ENCODE measurements at regions not wholly inside any gene's neighbourhood (a gene's known extent, or its start where the extent isn't known, plus 50 kb on each side); places are given as distances from the start of the nearest gene placed in this dataset.

- no peak for DNase-seq
- ATAC-seq: no peak
- intact Hi-C loops (cut with DNase I): loop anchor here (5.0 to 10.0 kb wide), 3 partner anchors 108 to 188 kb away; no protein-coding TSS in a partner anchor
Observed at GRCh38 chr5:133756756-133757155, 144.4 kb upstream of the FSTL4 start.

GRCh38 chr5:133756036-133756435, 143.7 kb upstream of the FSTL4 start:
- ATAC-seq: no peak
- no peak for DNase-seq
- intact Hi-C loops (cut with DNase I): loop anchor here (5.0 to 10.0 kb wide), 3 partner anchors 109 to 189 kb away; no protein-coding TSS in a partner anchor

GRCh38 chr5:133754575-133755169, 142.3 kb upstream of the FSTL4 start:
- ATAC-seq (peak; percentile 50 to 57), DNase-seq (no peak)
- intact Hi-C loops (cut with DNase I): loop anchor here (5.0 to 10.0 kb wide), 3 partner anchors 110 to 190 kb away; no protein-coding TSS in a partner anchor

GRCh38 chr5:133753856-133754255, 141.5 kb upstream of the FSTL4 start:
- no peak for DNase-seq
- intact Hi-C loops (cut with DNase I): loop anchor here (10.0 kb wide), 2 partner anchors 111 to 191 kb away; no protein-coding TSS in a partner anchor
- ATAC-seq: no peak

- ATAC-seq: no peak
- intact Hi-C loops (cut with DNase I): loop anchor here (10.0 kb wide), 2 partner anchors 113 to 193 kb away; no protein-coding TSS in a partner anchor
- no peak for DNase-seq
Observed at GRCh38 chr5:133751846-133752245, 139.5 kb upstream of the FSTL4 start.

- DNase-seq (no peak), ATAC-seq (no peak)
- intact Hi-C loops (cut with DNase I): loop anchor here (10.0 kb wide), 2 partner anchors 113 to 193 kb away; no protein-coding TSS in a partner anchor
Observed at GRCh38 chr5:133751421-133751820, 139.1 kb upstream of the FSTL4 start.

GRCh38 chr5:133750856-133751255, 138.5 kb upstream of the FSTL4 start:
- intact Hi-C loops (cut with DNase I): loop anchor here (10.0 kb wide), 2 partner anchors 114 to 194 kb away; no protein-coding TSS in a partner anchor
- DNase-seq (no peak), ATAC-seq (no peak)

GRCh38 chr5:133750356-133750755, 138.0 kb upstream of the FSTL4 start:
- DNase-seq (no peak), ATAC-seq (no peak)
- intact Hi-C loops (cut with DNase I): loop anchor here (10.0 kb wide), 2 partner anchors 114 to 194 kb away; no protein-coding TSS in a partner anchor

GRCh38 chr5:133749331-133749985, 137.1 kb upstream of the FSTL4 start:
- intact Hi-C loops (cut with DNase I): no loop called here
- ATAC-seq (no peak), DNase-seq (no peak)

- intact Hi-C loops (cut with DNase I): no loop called here
- no peak for DNase-seq
- no peak for ATAC-seq
Observed at GRCh38 chr5:133746834-133747233, 134.5 kb upstream of the FSTL4 start.

- ATAC-seq: peak; percentile 44 to 68
- intact Hi-C loops (cut with DNase I): no loop called here
- no peak for DNase-seq
Observed at GRCh38 chr5:133744960-133745308, 132.6 kb upstream of the FSTL4 start.

GRCh38 chr5:133744051-133744959, 132.0 kb upstream of the FSTL4 start:
- intact Hi-C loops (cut with DNase I): no loop called here
- peak; percentile 30 to 54 for ATAC-seq
- DNase-seq: no peak

- intact Hi-C loops (cut with DNase I): no loop called here
Observed at GRCh38 chr5:133742431-133742988, 130.2 kb upstream of the FSTL4 start.

GRCh38 chr5:133741818-133742355, 129.5 kb upstream of the FSTL4 start:
- no peak for ATAC-seq
- DNase-seq: no peak
- intact Hi-C loops (cut with DNase I): no loop called here

More at GRCh38 chr5:133742431-133742988, 130.2 kb upstream of the FSTL4 start:
- ATAC-seq (no peak), DNase-seq (no peak)

- ATAC-seq (no peak), DNase-seq (no peak)
- intact Hi-C loops (cut with DNase I): no loop called here
Observed at GRCh38 chr5:133741396-133741795, 129.1 kb upstream of the FSTL4 start.

GRCh38 chr5:133739181-133739780, 126.9 kb upstream of the FSTL4 start:
- intact Hi-C loops (cut with DNase I): no loop called here
- no peak for ATAC-seq
- no peak for DNase-seq

- DNase-seq (no peak), ATAC-seq (no peak)
- intact Hi-C loops (cut with DNase I): no loop called here
Observed at GRCh38 chr5:133738271-133738670, 125.9 kb upstream of the FSTL4 start.

GRCh38 chr5:133736512-133736911, 124.2 kb upstream of the FSTL4 start:
- no peak for ATAC-seq
- intact Hi-C loops (cut with DNase I): no loop called here
- DNase-seq: no peak

GRCh38 chr5:133735346-133735745, 123.0 kb upstream of the FSTL4 start:
- no peak for ATAC-seq
- no peak for DNase-seq
- intact Hi-C loops (cut with DNase I): no loop called here
